HG03520 (cell line): ENCODE measurements at regions not wholly inside any gene's neighbourhood (a gene's known extent, or its start where the extent isn't known, plus 50 kb on each side); places are given as distances from the start of the nearest gene placed in this dataset.
A peak's percentile ranks its signal among the peaks of the same experiment; 100 is the strongest.
"Not testable (repeated sequence)": the region's sequence is repeated elsewhere in the genome, so short reads cannot be mapped to it uniquely, and the experiment has no call there.

Source experiments
- ATAC-seq: cut with Tn5 transposase; IDR thresholded peaks from one replicate; pipeline ENCODE4 v1.9.1; 2021; ENCODE audit warnings: mild to moderate bottlenecking, moderate library complexity; ENCODE audit not compliant: unreplicated experiment

GRCh38 chr7:7042286-7042893 is 140.0 kb upstream of the C1GALT1 start:
- not testable (repeated sequence) for ATAC-seq

DNA sequence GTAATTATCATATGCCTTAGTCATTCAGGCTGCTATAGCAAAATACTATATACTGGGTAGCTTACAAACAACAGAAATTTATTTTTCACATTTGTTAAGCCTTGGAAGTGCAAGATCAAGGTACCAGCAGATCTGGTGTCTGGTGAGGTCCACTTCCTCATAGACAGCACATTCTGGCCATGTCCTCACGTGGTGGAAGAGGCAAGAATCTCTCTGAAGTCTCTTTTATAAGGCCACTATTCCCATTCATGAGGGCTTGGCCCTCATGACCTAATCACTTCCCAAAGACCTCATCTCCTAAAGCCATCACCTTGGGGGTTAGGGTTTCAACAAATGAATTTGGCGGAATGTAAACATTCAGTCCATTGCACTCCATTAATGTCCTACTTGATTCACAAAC is 137.5 kb upstream of the C1GALT1 start:
- ATAC-seq, result no peak

- no peak for ATAC-seq
Measured at GRCh38 chr7:7048213-7048612, 134.1 kb upstream of the C1GALT1 start.

DNA sequence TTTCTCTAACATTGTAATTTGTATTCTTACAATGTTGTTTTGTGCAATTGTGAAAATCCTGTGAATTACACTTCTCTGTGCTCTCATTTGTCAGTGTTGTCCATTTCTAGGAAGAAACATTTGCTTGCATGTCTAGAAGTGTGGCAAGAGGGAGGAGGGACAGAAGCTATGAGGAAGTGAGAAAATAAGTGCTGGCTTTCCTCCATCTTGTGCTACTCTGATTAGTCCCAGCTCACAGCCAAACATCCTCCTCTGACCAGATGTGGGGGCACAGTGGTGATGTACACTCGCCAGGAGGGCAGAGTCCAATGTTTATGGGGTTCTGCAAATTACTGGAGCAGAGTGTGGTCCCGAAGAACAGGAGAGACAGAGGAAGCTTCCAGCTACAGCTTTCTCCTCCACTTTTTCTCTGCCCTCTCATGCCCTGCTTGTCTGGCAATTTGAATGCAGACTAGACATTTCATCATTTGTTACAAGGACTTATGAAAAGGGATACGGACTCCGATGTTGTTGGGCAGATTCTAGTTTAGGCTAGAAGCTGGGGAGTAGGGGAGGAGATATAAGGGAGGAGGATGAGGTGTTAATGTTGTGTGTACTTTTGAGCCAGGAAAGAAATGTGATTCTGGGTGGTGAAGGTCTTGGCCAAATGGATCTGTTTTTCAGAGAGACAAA is 131.0 kb upstream of the C1GALT1 start:
- ATAC-seq, result peak; percentile 63

- no peak for ATAC-seq
Measured at GRCh38 chr7:7054252-7054830, 128.0 kb upstream of the C1GALT1 start.

DNA sequence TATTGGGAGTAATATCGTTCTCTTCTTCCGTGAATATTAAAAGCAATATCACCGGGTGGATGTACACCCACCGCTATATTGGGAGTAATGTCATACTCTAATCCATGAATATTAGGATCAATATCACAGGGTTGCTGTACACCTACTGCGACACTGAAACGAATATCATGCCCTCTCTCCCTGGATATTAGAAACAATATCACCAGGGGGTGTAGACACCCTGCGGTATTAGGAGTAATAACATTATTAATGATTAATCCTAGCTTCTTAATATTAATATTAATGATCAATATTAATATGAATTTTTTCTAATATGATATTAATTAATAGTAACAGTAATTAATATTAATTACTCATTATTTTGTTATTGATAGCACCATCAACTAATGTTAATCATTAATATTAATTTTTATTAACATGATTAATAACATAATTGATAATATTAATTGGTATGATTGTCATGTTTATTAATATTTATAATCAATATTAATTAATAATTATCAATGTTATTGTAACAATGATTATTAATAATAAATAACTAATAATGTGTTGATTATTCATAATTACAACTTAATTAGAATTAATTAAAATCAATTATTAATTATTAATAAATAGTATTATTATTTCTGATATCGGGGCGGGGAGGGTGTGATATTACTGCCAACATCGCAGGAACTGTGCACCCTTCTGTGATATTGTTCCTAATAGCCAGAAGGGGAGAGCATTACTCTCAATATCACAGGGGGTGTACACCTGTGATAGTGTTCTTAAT is 121.3 kb upstream of the C1GALT1 start:
- ATAC-seq, result no peak

- ATAC-seq, result no peak
Measured at GRCh38 chr7:7077945-7078344, 104.4 kb upstream of the C1GALT1 start.

DNA sequence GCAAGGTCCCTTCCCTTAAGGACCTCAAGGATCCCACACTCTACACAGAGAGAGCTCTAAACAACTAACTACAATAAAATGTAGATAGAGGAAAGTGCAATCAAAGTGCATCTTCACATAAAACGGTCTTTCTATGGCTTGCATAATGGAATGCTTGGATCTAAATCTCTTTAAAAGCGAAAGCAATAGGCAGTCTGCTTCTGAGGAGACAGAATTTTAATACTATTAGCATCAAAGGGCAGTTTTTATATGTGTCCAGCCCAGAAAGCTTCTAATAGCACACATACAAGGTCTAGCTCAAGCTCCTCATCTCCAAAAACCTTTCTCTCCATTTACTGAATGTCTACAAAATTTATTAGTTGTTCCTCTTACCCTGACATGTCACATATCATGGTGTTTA is 101.5 kb upstream of the C1GALT1 start:
- ATAC-seq, result no peak

DNA sequence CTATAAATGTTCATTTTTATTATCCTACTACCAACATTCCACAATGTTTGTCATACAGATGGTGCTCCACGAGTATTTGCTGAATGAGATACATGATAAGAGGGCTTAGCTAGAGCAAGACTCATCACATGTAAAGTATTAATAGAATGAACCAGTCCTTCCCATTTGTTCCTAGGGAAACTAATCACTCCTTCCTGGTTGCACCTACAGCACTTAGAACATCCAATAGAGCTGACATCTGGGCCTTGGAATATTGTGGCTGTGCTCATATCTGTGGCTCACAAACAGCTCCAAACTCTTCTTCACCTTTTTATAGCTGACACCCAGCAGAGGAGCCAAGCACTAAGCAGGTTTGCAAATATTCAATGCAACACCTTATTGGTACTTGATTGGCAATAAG is 91.9 kb upstream of the C1GALT1 start:
- ATAC-seq, result no peak

DNA sequence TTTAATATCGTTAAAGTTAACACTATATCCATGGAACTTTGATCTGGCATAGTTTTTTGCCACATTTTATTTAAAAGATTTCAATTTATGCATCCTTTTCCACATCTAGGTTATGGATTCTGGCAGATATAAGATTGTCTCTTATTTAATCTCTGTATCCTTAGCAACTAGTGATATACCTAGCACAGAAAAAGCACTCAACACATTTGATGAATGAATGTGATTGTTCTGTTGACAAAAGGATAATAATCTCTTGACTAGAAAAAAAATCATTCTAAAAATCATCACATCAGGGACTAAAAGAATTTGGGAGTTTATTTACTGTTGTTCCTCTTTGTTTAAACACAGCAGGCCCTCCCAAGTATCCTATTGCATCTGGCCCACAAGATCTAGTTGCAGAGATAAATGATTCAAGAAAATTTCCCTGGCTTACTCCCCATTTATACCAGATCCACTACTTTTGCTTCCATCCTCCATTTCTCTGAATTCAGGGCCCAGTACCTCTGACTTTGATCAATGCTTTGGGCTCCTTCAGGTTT is 84.0 kb upstream of the C1GALT1 start:
- ATAC-seq, result no peak

DNA sequence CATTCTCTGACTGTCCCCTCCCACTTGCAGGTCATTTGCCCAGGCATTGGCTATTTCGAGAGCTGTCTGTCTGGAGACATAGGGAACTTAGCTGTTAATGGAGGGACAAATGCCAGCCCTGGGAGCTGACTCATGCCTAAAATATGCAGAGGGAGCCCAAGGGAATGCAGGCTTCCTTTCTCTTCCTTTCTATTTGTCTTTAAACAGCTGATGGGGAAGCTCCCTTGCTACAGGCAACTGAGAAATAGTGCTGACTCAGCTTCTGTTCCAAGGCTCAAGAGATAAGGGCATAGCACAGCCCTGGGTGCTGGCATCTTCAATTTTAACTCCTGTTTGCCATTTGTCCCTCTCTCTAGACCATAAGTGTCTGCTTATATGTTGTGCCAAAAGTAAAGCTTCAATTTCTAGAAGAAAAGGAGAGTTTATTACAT is 82.7 kb upstream of the C1GALT1 start:
- ATAC-seq, result no peak

DNA sequence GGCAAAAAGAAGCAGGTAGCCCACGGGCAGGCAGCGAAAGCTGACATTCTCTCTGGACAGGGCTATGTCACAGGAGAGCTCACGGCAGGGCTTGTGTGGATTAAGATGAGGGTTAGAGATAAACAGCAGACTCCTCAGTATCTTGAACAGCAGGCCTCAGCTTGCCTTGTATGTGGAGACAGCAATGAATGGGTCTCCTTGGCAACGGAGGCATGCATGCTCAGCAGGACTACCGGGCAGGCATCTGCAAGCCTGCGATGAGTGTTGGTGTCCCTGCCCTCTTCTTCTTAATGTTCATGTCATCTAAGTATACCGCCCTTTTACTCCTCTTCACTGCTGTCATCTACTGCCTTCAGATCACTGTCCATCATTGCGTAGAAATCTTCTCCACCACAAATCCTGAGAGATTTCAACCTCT is 81.9 kb upstream of the C1GALT1 start:
- ATAC-seq, result no peak

- ATAC-seq, result no peak
Measured at GRCh38 chr7:7102906-7103305, 79.4 kb upstream of the C1GALT1 start.

GRCh38 chr7:7103343-7104313 is 78.7 kb upstream of the C1GALT1 start:
- ATAC-seq, result no peak

DNA sequence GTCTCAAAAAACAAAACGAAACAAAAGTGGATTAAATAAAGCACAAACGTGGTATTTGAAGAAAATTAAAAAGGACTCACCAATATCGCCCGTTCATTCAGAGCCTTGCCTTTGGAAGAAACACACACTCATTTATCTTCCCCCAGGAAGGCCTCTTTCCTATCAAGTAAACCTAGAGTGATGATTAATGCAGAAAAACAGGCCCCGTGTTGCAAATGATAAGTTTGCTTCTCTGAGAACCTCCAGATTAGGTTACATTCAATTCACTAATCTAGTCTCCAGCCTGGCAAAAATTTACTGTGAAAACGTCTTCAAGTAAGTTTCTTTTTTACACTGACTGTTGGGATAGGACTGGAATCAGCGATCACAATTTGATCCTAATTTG is 78.0 kb upstream of the C1GALT1 start:
- no peak for ATAC-seq

DNA sequence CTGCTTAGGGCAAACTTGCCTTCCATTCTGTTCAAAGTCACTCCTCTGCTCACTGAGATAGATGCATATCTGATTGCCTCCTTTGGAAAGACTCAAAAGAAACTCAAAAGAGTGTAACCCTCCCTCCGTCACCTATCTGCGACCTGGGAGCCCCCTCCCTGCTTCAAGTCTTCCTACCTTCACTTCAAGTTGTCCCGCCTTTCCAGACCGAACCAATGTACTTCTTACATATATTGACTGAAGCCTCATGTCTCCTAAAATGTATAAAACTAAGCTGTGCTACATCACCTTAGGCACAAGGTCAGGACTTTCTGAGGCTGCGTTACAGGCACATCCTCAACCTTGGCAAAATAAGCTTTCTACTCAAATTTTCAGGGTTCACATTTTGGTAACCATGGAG is 77.4 kb upstream of the C1GALT1 start:
- ATAC-seq, result no peak

- no peak for ATAC-seq
Measured at GRCh38 chr7:7105800-7106582, 76.4 kb upstream of the C1GALT1 start.

DNA sequence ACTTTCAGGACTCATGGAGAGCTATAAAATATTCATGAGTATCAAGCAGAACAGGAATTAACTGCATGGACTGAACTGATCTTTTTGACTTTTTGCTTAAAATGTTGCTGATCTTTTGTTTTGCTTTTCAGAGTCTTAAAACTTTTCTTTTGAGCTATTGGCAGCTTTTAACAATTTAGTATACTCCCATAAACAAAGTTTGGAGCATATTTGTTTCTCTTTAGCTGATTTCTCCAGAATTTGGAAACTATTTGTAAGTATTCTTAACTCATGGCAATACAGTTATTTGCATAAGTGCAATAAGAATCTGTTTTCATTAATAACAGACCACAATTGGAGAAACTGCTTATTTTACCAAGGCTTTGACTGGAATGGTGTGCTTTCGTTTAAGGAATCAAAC is 73.4 kb upstream of the C1GALT1 start:
- no peak for ATAC-seq

DNA sequence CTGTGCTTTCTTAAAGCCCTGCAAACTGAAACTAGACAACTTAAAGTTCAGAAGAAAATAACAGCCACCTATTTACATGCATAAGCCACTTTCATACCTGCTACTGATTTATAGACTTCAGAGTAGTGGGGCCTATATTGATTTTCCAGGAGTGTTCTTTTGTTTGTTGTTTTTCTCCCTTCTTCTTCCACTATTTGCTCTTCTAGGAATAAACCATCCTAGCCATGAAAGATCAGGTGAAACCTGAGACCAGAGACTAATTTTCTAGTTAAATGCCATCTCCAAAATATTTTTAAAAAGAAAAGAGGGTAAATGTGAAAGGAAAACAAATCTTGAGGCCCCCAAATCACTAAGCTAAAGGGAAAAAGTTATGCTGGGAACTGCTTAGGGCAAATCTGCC is 72.4 kb upstream of the C1GALT1 start:
- ATAC-seq, result no peak

- no peak for ATAC-seq
Measured at GRCh38 chr7:7110706-7111105, 71.6 kb upstream of the C1GALT1 start.
